MM.1S (cell line): ENCODE measurements at regions not wholly inside any gene's neighbourhood (a gene's known extent, or its start where the extent isn't known, plus 50 kb on each side); places are given as distances from the start of the nearest gene placed in this dataset.

Experiments
- DNase-seq: peaks from one replicate; pipeline ENCODE4 v3.0.0-alpha.2; 2015
- H2AFZ ChIP-seq: fragments of 300-600 bp; sonication (generic); 2 replicates; pipeline ENCODE4 v1.6.0; 2016; ENCODE audit warnings: antibody characterized with exemption, low read length
- H3F3A ChIP-seq: fragments of 300-600 bp; sonication (generic); 2 replicates; pipeline ENCODE4 v1.6.1; 2016; ENCODE audit warnings: mild to moderate bottlenecking, antibody characterized with exemption, low read length, moderate library complexity, mixed read lengths; ENCODE audit not compliant: insufficient read depth
- H3K27ac ChIP-seq: fragments of 300-600 bp; sonication (generic); 2 replicates; pipeline ENCODE4 v1.5.1; 2016; ENCODE audit warnings: mild to moderate bottlenecking, low read length
- H3K27me3 ChIP-seq: fragments of 300-600 bp; sonication (generic); replicated peaks from 2 replicates; pipeline ENCODE4 v1.6.0; 2016; ENCODE audit warnings: low read length; ENCODE audit not compliant: insufficient read depth
- H3K36me3 ChIP-seq: fragments of 300-600 bp; sonication (generic); replicated peaks from 2 replicates; pipeline ENCODE4 v1.6.1; 2016; ENCODE audit warnings: mild to moderate bottlenecking, low read length, mixed read lengths; ENCODE audit not compliant: insufficient read depth
- H3K4me1 ChIP-seq: fragments of 300-600 bp; sonication (generic); 2 replicates; pipeline ENCODE4 v1.6.1; 2016; ENCODE audit warnings: low read length, mixed read lengths
- H3K4me2 ChIP-seq: fragments of 300-600 bp; sonication (generic); 2 replicates; pipeline ENCODE4 v1.6.0; 2016; ENCODE audit warnings: low read depth, low read length
- H3K4me3 ChIP-seq: fragments of 300-600 bp; sonication (generic); 2 replicates; pipeline ENCODE4 v1.5.1; 2016; ENCODE audit warnings: low read length, mixed read lengths
- H3K79me2 ChIP-seq: fragments of 300-600 bp; sonication (generic); 2 replicates; pipeline ENCODE4 v1.6.1; 2016; ENCODE audit warnings: mixed run types, low read length, mixed read lengths
- H3K9ac ChIP-seq: fragments of 300-600 bp; sonication (generic); 2 replicates; pipeline ENCODE4 v1.6.1; 2016; ENCODE audit warnings: low read length, mixed read lengths
- H3K9me2 ChIP-seq: fragments of 300-600 bp; sonication (generic); replicated peaks from 2 replicates; pipeline ENCODE4 v1.6.1; 2016; ENCODE audit warnings: mild to moderate bottlenecking, low read length, mixed read lengths; ENCODE audit not compliant: insufficient read depth
- H3K9me3 ChIP-seq: fragments of 300-600 bp; sonication (generic); replicated peaks from 2 replicates; pipeline ENCODE4 v1.6.1; 2016; ENCODE audit warnings: mild to moderate bottlenecking, low read length, mixed read lengths; ENCODE audit not compliant: insufficient read depth
- H4K20me1 ChIP-seq: fragments of 300-600 bp; sonication (generic); 2 replicates; pipeline ENCODE4 v1.6.1; 2016; ENCODE audit warnings: mild to moderate bottlenecking, low read length, moderate library complexity, mixed read lengths; ENCODE audit not compliant: insufficient read depth
- EZH2 ChIP-seq: fragments of 300-600 bp; sonication (generic); optimal IDR thresholded peaks from 2 replicates; pipeline ENCODE3; 2017; ENCODE audit warnings: low read depth, mild to moderate bottlenecking, antibody characterized with exemption, low read length, mixed read lengths
- EZH2phosphoT487 ChIP-seq: fragments of 300-600 bp; sonication (generic); IDR thresholded peaks from 2 replicates; pipeline ENCODE4 v1.6.1; 2018; ENCODE audit warnings: antibody characterized with exemption, low read length
- TF ChIP-seq, protein P1 (sequence below): fragments of 300-600 bp; sonication (generic); IDR thresholded peaks from 2 replicates; pipeline ENCODE4 v1.5.1; 2016; ENCODE audit warnings: antibody characterized with exemption, low read length, mixed read lengths

DNA sequence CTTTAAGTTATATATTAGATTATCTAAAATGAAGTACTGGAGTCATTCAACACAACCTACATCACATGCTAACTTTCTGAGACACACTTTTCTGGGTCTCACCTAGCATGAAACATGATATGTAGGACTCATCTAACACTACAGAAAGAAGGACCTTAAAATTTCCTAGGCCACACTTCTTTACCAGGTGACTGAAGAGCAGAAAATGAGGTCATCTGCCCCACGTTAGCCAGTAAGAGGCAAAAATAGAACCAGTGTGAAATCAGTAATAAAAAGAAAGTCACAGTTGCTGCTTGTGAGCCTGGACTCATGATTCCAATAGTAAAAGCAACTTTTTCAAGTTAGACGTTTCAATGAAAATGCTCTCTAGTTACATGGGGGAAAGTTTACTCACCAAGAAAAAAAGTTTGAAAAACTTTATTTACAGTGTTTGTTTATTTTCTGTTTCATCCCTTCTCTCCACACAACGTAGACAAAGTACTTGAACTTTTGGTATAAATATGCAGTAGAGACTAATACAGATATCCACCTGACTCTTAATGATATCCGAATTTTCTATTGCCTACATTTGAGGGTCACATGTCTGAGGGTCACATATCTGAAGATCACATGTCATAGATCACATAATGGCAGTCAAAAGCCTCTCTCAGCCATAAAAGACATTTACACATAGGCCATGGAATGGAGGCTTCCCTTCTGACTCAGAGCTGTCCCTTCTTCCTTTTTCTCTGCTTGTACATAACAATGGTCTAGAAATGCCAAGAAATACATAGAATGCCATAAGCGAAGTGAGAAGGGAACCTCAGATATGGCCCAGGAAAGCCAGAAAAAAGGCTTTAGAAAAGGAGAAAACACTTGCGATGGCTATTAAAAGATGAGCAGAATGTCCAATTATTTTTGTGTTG, 362.9 kb downstream of the ZEB2 start:
- no peak for DNase-seq
- H3K27me3 ChIP-seq: no peaks in the 10 kb centered on the region
- H3K4me2 ChIP-seq: no peak overlapping the region
- no peaks in the 10 kb centered on the region for H3K36me3 ChIP-seq
- TF ChIP-seq EZH2phosphoT487 (no peak), EZH2 (no peak)
- TF ChIP-seq, protein P1, sequence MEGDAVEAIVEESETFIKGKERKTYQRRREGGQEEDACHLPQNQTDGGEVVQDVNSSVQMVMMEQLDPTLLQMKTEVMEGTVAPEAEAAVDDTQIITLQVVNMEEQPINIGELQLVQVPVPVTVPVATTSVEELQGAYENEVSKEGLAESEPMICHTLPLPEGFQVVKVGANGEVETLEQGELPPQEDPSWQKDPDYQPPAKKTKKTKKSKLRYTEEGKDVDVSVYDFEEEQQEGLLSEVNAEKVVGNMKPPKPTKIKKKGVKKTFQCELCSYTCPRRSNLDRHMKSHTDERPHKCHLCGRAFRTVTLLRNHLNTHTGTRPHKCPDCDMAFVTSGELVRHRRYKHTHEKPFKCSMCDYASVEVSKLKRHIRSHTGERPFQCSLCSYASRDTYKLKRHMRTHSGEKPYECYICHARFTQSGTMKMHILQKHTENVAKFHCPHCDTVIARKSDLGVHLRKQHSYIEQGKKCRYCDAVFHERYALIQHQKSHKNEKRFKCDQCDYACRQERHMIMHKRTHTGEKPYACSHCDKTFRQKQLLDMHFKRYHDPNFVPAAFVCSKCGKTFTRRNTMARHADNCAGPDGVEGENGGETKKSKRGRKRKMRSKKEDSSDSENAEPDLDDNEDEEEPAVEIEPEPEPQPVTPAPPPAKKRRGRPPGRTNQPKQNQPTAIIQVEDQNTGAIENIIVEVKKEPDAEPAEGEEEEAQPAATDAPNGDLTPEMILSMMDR: no peak
- no peaks in the 10 kb centered on the region for H4K20me1 ChIP-seq
- H3K9me3 ChIP-seq: no peaks in the 10 kb centered on the region
- H2AFZ ChIP-seq: no peak overlapping the region
- H3K79me2 ChIP-seq: no peaks in the 10 kb centered on the region
- H3K9me2 ChIP-seq: no peaks in the 10 kb centered on the region
- no peak overlapping the region for H3K9ac ChIP-seq
- H3F3A ChIP-seq: no peaks in the 10 kb centered on the region
- H3K4me3 ChIP-seq: no peak overlapping the region
- no peaks in the 10 kb centered on the region for H3K4me1 ChIP-seq
- no peak overlapping the region for H3K27ac ChIP-seq

DNA sequence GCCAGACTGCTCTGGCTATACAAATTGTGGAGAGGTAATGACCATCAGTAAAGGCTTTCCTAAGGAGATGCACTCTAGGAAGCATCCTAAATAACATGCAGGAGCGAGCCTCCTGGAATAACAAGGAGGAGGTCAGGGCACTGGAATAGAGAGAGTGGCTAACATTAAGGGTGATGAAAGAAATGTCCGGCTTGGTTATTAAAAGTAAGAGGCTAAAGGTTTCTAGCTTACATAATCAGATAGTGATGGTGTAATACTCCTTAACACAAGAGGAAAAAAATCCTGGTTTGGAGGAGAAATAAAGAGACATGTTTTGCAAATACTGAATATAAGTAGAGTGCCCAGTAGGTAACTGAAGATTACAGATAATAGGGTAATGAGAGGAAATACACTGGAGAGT, 365.7 kb downstream of the ZEB2 start:
- no peak overlapping the region for H3K4me2 ChIP-seq
- no peaks in the 10 kb centered on the region for H3F3A ChIP-seq
- H3K9ac ChIP-seq: no peak overlapping the region
- no peaks in the 10 kb centered on the region for H3K79me2 ChIP-seq
- H3K9me2 ChIP-seq: no peaks in the 10 kb centered on the region
- no peak overlapping the region for H3K27ac ChIP-seq
- H3K4me3 ChIP-seq: no peak overlapping the region
- no peaks in the 10 kb centered on the region for H3K9me3 ChIP-seq
- no peaks in the 10 kb centered on the region for H3K4me1 ChIP-seq
- H3K36me3 ChIP-seq: no peaks in the 10 kb centered on the region
- H2AFZ ChIP-seq: no peak overlapping the region
- TF ChIP-seq EZH2 (no peak), EZH2phosphoT487 (no peak)
- TF ChIP-seq, protein P1: no peak
- H4K20me1 ChIP-seq: no peaks in the 10 kb centered on the region
- DNase-seq: no peak
- no peaks in the 10 kb centered on the region for H3K27me3 ChIP-seq

DNA sequence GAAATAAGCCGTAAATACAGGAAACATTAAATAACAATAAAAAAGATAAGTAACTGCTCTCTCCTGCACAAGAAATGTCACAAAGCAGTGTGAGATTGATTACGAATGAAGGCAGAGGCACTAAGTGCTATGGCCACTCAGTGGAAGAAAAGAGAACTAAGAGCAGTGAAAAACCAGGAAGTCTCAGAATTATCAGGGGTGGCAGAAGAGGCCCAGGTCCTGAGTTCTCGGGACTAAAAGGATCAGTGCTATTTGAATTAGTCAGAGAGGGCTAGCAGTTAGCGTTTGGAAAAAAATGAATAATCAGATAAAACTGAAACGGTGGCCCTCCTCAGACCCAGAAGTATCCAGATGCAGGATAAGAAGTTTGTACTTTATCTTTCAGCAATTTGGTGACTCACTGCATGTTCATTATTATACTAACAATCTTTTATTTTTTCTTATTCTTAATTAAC, 367.1 kb downstream of the ZEB2 start:
- no peaks in the 10 kb centered on the region for H3K27me3 ChIP-seq
- no peak overlapping the region for H3K4me2 ChIP-seq
- H3K79me2 ChIP-seq: no peaks in the 10 kb centered on the region
- no peaks in the 10 kb centered on the region for H3K4me1 ChIP-seq
- H3K9me3 ChIP-seq: no peaks in the 10 kb centered on the region
- no peaks in the 10 kb centered on the region for H4K20me1 ChIP-seq
- no peaks in the 10 kb centered on the region for H3F3A ChIP-seq
- no peak overlapping the region for H2AFZ ChIP-seq
- DNase-seq: no peak
- no peak overlapping the region for H3K4me3 ChIP-seq
- H3K9me2 ChIP-seq: no peaks in the 10 kb centered on the region
- H3K9ac ChIP-seq: no peak overlapping the region
- TF ChIP-seq EZH2 (no peak), EZH2phosphoT487 (no peak)
- TF ChIP-seq, protein P1: no peak
- no peaks in the 10 kb centered on the region for H3K36me3 ChIP-seq
- no peak overlapping the region for H3K27ac ChIP-seq
